ENCODE measurements at regions not wholly inside any gene's neighbourhood (a gene's known extent, or its start where the extent isn't known, plus 50 kb on each side); places are given as distances from the start of the nearest gene placed in this dataset.

- TF ChIP-seq CTCF (IDR thresholded peaks at IDR 0.05) (no peak), POLR2A (IDR thresholded peaks at IDR 0.05) (no peak), POLR2AphosphoS5 (IDR thresholded peaks at IDR 0.05) (no peak)
Observed at GRCh38 chr9:99350461-99350860, 128.4 kb downstream of the SEC61B start.
